Putamen (tissue), 1 donor: ENCODE measurements at regions not wholly inside any gene's neighbourhood (a gene's known extent, or its start where the extent isn't known, plus 50 kb on each side); places are given as distances from the start of the nearest gene placed in this dataset.
"Not testable (repeated sequence)": the region's sequence is repeated elsewhere in the genome, so short reads cannot be mapped to it uniquely, and the experiment has no call there.

Experiments
- DNase-seq: peaks from one replicate; pipeline ENCODE4 v3.0.0-alpha.2; 2016; ENCODE audit warnings: low spot score

DNA sequence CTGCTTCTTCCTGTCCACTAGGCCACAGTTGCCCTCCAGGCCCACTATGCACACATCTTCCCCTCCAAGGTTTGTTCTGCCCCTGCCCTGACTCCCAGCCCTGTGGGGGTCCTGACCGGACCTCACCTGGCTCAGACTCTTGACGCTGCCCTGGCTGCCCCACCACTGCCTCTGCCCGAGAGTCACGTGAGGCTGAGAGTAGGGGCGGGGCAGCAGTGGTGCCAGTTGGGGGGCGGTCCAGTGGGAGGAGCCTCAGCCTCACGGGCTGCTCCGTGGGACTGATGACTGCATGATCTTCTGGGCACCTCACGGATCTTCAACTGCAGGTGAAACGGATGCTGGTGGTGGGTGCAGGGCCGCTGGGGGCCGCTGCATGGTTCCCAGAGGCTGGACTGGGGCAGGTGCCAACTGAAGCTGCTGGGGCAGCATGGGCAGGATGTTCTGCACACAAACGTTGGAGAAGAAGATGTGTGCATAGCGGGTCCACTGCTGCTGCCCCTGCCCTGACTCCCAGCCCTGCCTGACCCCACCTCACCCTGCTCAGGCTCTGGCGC, 77.6 kb downstream of the HHIPL2 start:
- DNase-seq, result not testable (repeated sequence)

DNA sequence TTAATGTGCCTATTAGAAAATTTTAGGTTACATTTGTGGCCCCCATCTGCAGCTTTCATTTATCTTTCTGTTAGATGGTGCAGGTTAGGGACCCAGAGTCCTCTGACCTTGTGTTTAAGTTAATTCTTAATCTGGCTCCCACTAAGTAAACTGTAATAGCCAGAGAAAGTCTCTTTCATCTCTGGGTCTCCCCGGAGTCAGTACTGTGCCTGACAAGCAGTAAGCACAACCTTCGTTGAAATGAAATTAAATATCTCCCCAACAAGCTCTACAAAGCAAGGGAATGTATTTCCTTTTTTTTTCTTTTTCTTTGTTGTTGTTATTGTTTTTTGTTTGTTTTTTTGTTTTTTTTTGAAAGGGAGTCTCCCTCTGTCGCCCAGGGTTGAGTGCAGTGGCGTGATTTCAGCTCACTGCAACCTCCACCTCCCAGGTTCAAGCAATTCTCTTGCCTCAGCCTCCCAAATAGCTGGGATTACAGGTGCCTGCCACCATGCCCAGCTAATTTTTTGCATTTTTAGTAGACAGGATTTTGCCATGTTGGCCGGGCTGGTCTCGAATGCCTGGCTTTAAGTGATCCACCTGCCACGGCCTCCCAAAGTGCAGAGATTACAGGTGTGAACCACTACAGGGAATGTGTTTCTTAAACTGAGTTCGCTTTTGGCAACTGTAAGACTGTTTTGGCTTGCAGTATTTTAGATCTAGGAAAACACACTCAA, 81.6 kb downstream of the HHIPL2 start:
- no peak for DNase-seq

DNA sequence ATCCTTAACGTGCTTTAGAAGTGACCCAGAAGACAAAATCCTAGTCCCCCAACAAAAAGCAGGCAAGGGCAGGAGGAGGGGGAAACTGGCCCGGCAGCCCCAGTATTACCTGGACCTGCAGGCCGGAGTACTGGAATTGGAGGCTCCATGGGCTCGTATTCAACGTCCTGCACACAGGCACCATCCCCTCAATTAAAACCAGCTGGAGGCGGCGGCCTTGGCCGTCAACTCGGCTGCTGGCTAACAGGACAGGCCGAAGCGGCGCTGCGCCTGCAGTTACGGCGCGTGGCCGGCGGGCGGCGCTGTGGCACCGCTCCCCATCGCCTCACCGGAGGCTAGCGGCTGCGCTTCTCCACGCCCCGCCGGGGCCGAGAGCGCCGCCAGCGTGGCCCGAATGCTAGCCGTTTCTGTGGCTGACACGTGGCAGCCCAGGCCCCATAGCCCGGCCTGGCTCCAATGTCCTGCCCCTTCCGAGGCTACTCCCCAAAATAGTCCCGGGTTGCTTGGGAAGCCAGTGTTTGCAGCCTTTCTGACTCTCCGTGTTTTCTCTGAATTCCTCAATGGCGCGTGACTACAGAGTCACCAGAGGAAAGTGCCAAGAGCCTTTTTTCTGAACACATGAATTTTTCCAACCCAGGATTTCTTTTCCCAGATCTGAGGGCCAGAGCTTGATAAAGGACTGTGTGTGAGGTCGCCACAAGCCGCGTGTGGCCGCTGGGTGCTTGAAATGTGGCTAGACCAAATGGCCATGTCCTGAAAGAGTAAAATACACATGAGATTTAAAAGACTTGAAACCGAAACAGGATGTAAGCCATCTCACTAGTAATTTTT, 82.5 kb downstream of the HHIPL2 start:
- DNase-seq, result peak; percentile 90

DNA sequence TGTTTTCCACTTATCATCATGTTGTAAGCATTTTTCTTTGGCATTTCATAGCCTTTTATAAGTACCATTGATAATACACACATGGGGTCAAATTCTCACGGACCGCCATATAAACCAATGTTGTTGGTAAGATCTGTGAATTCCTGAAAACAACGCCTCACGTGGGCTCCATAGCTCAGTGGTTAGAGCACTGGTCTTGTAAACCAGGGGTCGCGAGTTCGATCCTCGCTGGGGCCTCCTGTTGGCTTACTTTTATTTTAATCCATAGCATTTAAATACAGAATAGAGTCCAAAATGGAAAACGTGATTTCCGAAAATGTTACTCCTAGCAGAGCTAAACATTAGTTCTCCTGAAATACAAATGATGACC, 83.1 kb downstream of the HHIPL2 start:
- DNase-seq, result peak; percentile 57

DNA sequence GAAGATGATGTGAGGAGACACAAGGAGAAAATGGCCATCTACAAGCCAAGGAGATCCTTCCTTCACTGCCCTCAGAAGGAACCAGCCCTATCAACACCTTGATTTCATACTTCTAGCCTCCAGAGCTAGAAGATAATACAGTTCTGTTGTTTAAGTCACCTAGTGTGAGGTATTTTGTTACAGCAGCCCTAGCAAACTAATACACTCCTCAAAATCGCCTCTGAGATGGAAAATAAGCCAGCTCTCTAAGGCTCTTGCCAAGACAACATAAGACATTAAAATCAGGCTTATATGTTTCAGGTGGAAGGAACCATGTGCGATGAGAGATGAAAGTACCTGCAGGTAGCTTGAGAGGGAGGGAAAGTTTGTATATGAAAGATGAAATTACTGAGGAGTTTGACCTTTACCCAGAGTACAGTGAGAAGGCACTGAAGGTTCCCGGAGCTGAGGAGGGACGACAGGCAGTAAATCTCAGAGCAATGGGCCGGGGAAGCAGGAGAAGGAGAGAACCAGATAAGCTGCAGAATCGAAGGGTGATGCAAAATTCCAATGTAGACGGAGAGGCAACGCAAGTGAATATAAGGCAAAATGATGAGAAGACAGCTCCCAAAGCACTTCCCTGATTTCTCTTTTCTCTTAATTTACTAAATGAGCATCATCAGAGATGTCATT, 84.7 kb downstream of the HHIPL2 start:
- no peak for DNase-seq

DNA sequence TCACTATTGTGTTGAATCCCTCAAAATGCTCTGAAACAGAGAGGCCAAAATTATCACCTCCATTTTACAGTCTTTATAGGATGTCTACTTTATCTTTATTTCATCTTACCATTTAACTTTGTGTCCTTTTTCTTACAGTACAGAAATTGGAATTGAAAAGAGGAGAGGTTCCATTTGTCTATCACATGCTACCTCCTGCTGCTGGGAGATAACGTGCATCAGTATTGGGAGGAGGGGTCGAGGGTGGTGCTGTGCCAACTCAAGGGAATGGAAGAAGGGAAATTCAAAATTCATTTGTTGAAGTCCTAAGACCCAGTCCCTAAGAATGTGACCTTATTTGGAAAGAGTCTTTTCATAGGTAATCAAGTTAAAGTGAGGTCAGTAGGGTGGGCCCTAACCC, 85.3 kb downstream of the HHIPL2 start:
- DNase-seq, result no peak

DNA sequence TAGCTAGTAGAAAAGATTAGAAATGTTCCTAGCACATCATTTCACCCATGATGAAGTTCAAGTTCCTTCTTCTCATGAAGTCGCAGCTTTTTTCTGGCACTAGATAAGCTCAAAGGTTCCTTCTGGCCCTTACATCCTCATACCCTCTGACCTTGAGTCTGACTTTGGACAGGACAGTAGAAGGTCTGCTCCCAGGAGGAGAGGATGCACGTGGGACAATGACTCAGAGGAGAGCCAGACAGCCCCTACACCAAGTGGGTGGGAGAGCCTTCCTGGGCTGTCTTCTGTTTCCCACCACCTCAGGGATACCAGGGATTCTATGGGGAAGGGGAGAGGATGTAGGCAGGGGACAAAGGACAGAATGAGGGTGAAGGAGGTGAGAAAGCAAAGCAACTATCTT, 86.0 kb downstream of the HHIPL2 start:
- no peak for DNase-seq

DNA sequence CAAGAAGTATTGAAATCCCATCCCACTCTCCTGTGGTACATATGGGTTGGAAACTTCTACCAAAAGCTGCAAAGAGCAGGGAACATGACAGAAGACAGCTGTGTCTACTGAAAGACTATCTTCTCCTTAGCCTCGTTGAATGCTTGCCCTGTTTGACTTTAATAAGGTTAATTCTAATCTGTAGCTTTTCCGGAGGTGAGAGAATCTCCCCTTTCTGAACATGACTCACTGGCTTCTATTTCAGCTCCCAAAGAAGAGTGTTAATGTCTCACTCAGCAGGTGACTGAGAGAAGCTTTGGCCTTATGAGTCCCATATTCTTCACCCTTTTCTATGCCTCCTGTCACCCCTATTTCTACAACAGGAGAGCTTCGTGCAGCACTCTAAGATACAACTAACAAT, 88.3 kb downstream of the HHIPL2 start:
- no peak for DNase-seq

DNA sequence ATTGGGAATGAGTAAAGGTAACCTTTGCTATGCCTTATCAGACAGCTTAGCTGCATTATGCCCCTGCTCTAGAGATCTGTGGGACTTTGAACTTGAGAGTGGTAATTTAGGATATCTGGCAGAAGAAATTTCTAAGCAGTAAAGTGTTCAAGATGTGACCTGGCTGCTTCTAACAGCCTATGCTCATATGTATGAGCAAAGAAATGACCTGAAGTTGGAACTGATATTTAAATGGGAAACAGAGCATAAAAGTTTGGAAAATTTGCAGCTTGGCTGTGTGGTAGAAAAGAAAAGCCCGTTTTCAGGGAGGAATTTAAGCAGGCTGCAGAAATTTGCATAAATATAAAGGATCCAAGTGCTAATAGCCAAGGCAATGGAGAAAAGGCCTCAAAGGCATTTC, 90.4 kb downstream of the HHIPL2 start:
- DNase-seq, result no peak

DNA sequence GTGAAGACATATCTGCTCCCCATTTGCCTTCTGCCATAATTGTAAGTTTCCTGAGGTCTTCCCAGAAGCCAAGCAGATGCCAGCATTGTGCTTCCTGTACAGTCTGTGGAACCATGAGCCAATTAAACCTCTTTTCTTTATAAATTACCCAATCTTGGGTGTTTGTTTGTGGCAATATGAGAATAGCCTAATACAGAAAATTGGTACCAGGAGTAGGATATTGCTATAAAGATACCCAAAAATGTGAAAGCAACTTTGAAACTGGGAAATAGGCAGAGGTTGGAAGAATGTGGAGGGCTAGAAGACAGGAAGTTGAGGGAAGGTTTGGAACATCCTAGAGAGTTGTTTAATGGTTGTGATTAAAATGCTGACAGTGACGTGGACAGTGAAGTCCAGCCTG, 90.8 kb downstream of the HHIPL2 start:
- DNase-seq, result no peak

DNA sequence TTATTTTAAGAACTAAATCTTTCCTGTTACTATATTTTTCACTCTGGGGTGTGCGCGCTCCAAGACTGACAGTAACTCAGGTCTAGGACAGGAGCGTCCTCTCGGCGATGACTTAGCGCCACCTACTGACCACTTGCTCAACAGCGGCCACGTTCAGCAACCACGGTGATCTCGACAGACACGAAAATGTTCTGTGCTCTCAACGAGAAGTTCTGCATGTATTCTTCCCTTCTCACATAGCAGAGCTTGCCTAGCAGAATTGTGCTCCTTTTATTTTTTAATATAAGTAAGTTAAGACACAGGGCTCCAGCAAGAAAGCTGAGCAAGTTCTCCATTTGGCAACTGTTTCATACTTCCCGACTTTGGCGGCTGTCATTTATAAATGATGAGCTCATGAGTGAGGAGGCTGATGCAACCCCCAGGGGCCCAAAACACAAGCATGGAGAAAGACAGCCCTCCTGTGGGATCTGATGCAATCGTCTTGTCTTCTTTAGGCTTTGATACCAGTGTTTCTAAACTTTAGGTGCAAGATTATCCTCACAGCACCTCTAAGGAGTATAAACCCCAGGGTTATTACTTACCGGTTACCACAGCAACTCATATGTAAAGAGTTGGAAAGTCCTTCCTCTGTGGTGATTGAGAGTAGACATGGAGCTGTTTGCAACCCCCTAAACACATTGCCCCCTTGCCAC, 92.6 kb downstream of the HHIPL2 start:
- peak; percentile 85 for DNase-seq

DNA sequence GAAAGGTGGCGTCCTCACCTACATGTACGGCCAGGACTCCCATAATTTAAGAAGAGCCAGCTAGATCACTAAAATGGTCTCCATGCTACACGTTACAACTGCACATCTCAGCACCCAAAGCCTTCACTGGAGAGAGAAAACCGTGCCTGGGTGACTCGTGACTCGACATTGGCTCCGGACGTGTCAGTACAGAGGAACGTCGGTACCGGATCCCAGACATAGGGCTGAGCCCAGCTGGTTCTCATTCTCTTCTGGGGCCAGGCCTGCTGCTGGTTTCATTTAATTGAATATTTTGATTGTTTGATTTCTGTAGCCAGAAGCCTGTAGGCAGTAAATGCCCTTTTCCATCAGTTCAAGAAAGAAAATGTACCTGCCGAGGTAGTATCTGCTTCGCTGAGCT, 93.1 kb downstream of the HHIPL2 start:
- DNase-seq, result no peak

DNA sequence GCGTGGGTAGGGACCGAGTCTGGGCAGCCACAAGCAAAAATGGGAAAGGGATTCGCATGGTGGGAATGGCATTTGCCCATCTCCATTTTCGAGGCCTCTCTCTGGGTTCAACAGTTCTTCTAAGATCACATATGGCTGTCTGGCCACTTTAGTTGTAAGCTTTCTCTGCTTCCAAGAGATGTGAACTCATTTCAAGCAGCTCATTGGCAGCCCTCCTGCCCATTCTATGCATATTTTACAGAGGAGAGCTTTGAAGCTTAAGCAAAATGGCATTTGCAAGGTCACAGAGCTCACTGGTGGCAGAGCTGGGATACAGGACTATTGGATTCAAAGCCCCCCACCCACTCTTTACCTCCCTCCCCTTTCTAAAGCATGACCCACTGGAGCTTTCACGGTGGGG, 93.7 kb downstream of the HHIPL2 start:
- no peak for DNase-seq

DNA sequence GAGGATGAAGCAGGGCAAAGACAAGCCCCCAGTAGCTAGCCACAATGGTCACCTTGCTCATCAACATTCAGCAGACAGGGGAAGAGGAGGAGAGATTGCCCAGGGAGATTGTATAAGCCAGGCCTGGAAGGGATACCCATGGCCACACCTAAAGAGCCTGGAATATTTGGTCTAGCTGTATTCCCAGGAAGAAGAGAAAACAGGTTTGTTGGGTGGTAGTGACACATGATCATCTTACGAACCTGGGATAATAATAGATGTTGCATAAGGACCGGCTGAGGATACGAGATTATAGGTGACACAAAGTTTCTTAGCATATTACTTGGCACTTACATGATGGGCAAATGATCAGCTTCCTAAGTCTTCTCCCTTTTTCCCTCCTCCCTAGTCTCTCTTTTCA, 95.9 kb downstream of the HHIPL2 start:
- no peak for DNase-seq

DNA sequence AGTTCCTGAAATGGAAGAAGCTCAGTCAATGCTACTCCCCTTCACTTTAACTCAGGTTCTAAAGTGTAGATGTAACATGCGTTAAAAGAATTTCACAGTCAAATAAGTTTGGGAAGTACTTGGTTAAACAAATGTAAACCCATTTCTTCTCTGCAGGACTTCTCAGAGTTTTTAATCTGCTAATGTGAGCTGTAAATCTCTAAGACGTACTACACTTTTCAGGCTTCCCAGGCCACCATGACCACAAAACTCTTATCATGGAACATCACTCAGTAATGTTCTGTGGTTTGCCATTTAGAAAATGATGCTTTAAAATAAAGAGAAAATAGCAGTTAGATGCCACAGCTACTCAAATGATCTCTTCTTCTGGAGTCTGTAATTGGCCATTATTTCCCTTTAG, 104.3 kb downstream of the HHIPL2 start:
- DNase-seq, result no peak

DNA sequence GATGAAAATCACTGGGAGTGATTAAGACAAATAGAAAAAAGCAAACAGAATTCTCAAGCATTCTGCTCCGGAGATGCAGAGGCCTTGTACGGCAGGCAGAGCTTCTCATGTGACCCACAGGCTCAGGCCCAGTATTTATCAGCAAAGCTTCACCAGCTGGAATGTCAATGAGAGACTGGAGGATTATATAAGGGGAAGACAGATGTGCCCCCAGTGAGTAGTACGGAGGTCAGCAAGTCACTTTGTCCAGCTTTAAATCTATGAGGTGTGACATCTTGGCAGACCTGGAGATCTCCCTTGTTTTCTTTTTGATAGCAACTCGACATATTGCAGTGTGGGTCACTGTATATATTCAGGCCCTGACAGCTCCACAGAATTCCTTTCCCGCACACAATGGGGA, 106.8 kb downstream of the HHIPL2 start:
- no peak for DNase-seq

DNA sequence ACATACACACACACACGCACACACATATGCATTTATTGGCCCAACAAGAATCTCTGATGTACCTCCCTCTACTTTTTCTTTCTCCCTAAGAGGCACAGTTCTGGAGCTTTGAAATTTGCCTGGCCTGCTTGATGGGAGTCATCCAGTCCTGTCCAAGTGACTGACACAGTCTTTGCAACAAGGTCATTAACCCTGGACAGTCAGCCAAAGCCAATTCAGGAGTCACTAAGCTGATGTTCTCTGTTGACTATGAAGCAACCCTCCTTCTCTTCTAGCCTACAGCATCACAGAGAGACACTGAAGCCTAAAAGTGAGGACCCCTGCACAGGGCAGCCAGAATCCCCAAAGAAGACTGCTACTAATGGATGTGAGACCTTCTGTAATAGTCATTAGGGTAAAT, 123.1 kb downstream of the HHIPL2 start:
- DNase-seq, result no peak

DNA sequence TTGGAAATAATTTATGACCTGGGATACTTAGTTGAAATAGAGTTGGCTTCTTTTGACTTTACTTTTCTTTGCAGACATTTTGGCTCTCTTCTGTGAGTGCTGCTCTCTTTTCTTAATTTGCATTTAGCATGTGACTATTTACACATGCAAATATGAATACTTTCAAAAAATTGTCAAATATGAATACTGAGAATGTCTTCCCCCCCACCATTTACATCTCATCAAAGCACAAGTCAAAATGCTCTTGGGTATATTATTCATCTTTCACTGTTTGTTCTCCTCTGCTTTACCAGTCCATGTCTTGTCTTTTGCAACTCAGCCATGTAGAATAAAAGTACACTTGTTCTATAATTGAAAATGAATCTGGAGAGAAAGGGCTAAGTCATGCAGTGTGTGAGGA, 126.5 kb downstream of the HHIPL2 start:
- DNase-seq, result no peak

DNA sequence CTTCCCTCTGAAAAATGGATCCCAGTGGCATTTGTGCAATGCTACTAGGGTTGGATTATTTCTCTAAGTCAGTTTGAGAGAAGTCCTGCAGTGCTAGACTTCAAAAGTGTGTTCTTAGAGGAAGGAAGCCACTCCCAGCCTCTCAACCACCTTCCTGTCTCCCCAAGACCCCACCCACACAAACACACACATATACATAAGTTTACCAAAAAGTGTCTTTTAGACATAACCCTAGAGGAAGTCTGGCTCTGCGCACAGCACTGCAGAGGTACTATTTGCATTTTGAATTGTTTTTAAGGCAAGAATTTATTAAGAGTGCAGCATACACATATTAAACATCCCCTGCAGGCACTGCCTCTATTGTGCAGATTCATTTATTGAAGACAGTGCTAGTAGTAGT, 127.3 kb downstream of the HHIPL2 start:
- no peak for DNase-seq

DNA sequence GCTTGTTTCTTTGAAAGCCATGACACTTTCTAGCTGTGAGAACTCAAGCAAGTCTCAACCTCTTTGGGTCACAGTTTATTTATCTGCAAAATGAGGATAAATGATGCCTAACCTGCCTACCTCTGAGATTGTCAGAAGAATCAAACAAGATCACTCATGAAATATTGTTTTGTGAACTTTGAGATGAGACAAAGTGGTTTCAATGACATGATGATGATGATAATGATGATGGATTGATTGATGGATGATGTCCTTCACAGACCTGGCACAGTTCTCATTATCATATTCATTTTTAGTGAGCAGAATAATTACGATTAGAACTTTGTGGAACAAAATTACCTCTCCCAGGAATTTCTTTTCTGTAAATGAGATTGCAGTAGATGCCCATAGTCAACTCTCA, 129.2 kb downstream of the HHIPL2 start:
- DNase-seq, result no peak

DNA sequence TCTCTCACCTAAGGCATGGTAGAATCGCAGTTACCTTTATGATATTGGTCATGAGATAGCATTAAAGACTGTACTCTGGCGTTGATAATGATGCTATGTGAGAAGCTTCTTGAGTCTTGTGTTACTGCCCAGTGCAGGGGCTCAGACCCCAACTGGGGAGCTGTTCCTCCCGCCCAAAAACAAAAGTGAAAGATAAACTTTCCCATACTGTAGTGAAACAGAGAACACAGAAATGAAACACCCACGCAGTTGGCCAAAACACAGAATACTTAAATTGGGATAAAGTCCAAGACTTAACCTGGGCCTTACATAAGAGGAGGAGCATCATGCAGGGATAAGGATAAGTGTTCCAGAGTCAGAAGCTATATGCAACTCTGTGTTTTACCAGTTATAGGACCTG, 130.6 kb downstream of the HHIPL2 start:
- no peak for DNase-seq
